Thymus (tissue), 11 donors: ENCODE measurements at regions not wholly inside any gene's neighbourhood (a gene's known extent, or its start where the extent isn't known, plus 50 kb on each side); places are given as distances from the start of the nearest gene placed in this dataset.

ENCODE experiments used
- DNase-seq, 9 donors: peaks; one replicate each; pipeline ENCODE4 v3.0.0-alpha.2; 2013; ENCODE audit warnings: low spot score in 9 of 9, low read depth in 6 of 9, missing footprints in 1 of 9
- H3K27ac ChIP-seq, 2 donors: one replicate each; pipeline ENCODE4 v1.5.1; 2013; ENCODE audit warnings: control low read depth in 1 of 2, low read depth in 1 of 2, low read length in 1 of 2, mild to moderate bottlenecking in 1 of 2, moderate library complexity in 1 of 2
- H3K27me3 ChIP-seq, 2 donors: one replicate each; pipeline ENCODE4 v1.5.1; 2013; ENCODE audit warnings: low read length in 1 of 2; ENCODE audit not compliant: control insufficient read depth in 2 of 2, insufficient read depth in 1 of 2
- H3K36me3 ChIP-seq, 2 donors: one replicate each; pipeline ENCODE4 v1.5.1; 2013; ENCODE audit warnings: low read length in 1 of 2, mild to moderate bottlenecking in 1 of 2, moderate library complexity in 1 of 2; ENCODE audit not compliant: control insufficient read depth in 2 of 2, insufficient read depth in 2 of 2
- H3K4me1 ChIP-seq, 2 donors: one replicate each; pipeline ENCODE4 v1.5.1; 2013; ENCODE audit warnings: low read length in 2 of 2; ENCODE audit not compliant: control insufficient read depth in 2 of 2, insufficient read depth in 2 of 2
- H3K4me3 ChIP-seq, 2 donors: one replicate each; pipeline ENCODE4 v1.5.1; 2013; ENCODE audit warnings: low read length in 2 of 2, control low read depth in 1 of 2, mild to moderate bottlenecking in 1 of 2
- H3K9me3 ChIP-seq, 2 donors: one replicate each; pipeline ENCODE4 v1.5.1; 2013; ENCODE audit warnings: low read length in 1 of 2, mild to moderate bottlenecking in 1 of 2; ENCODE audit not compliant: control insufficient read depth in 2 of 2, insufficient read depth in 1 of 2
- WGBS: extraction: QIAGEN DNeasy Blood & Tissue Kit; methylation state at CpG from one replicate; pipeline ENCODE4 v1.1.7; 2013; 5-methylcytosine and 5-hydroxymethylcytosine counted together
- donor health status: healthy.

- H3K9me3 ChIP-seq: no peaks in the 10 kb centered on the region
- DNase-seq: no peak
- 60% methylated on average over 2 of the region's 2 CpGs for WGBS
- no peak overlapping the region for H3K4me3 ChIP-seq
- H3K36me3 ChIP-seq: no peaks in the 10 kb centered on the region
- no peaks in the 10 kb centered on the region for H3K27me3 ChIP-seq
- H3K4me1 ChIP-seq: no peaks in the 10 kb centered on the region
- no peak overlapping the region for H3K27ac ChIP-seq
Measured at GRCh38 chr12:112741106-112741505, 50.4 kb upstream of the RPH3A start.
